NB4 (cell line): ENCODE measurements at regions not wholly inside any gene's neighbourhood (a gene's known extent, or its start where the extent isn't known, plus 50 kb on each side); places are given as distances from the start of the nearest gene placed in this dataset.

Source experiments
- CTCF ChIP-seq: IDR thresholded peaks from one replicate; pipeline ENCODE4 v1.5.1; 2012; ENCODE audit warnings: low read depth, low read length
- MAX ChIP-seq: IDR thresholded peaks from 2 replicates; pipeline ENCODE4 v1.6.1; 2011; ENCODE audit warnings: low read depth, low read length
- MYC ChIP-seq: IDR thresholded peaks from 2 replicates; pipeline ENCODE4 v1.6.1; 2011; ENCODE audit warnings: low read depth, low read length
- POLR2A ChIP-seq: IDR thresholded peaks from 2 replicates; pipeline ENCODE4 v1.6.1; 2011; ENCODE audit warnings: mild to moderate bottlenecking; ENCODE audit not compliant: insufficient read length; ENCODE audit errors: extremely low read depth

GRCh38 chr1:54488065-54488750 lies 59.8 kb upstream of the ACOT11 start:
- TF ChIP-seq CTCF = no peak
- peak; percentile 24 for TF ChIP-seq POLR2A
- TF ChIP-seq MAX = peak; percentile 52
- no peak; the same call in 1 of the 2 replicates for TF ChIP-seq MYC
